Esophagus muscularis mucosa (tissue), 4 donors: ENCODE measurements at regions not wholly inside any gene's neighbourhood (a gene's known extent, or its start where the extent isn't known, plus 50 kb on each side); places are given as distances from the start of the nearest gene placed in this dataset.

ENCODE experiments used
- DNase-seq: peaks from one replicate; pipeline ENCODE4 v3.0.0-alpha.2; 2017; ENCODE audit errors: extremely low spot score
- H3K27ac ChIP-seq, 4 donors: fragments of 200-600 bp; sonication (generic); replicated peaks in 1 of 4; 1 replicate in 3 of 4; 2 replicates in 1 of 4; pipeline ENCODE4 v1.5.1; 2016 to 2019; ENCODE audit warnings: mild to moderate bottlenecking in 1 of 4
- H3K27me3 ChIP-seq, 4 donors: fragments of 200-600 bp; sonication (generic); one replicate each; pipeline versions ENCODE4 v1.5.1 to v1.6.0; 2016 to 2019
- H3K36me3 ChIP-seq, 4 donors: fragments of 200-600 bp; sonication (generic); one replicate each; pipeline ENCODE4 v1.5.1; 2016 to 2019
- H3K4me1 ChIP-seq, 4 donors: fragments of 200-600 bp; sonication (generic); one replicate each; pipeline ENCODE4 v1.5.1; 2016 to 2019
- H3K4me3 ChIP-seq, 4 donors: fragments of 200-600 bp; sonication (generic); 1 replicate in 2 of 4; 2 replicates in 2 of 4; pipeline ENCODE4 v1.5.1; 2016 to 2019; ENCODE audit warnings: mild to moderate bottlenecking in 4 of 4, moderate library complexity in 1 of 4
- H3K9me3 ChIP-seq, 4 donors: fragments of 200-600 bp; sonication (generic); 1 replicate in 3 of 4; 2 replicates in 1 of 4; pipeline ENCODE4 v1.5.1; 2016 to 2019
- EP300 ChIP-seq: sonication (generic); formaldehyde crosslinking; IDR thresholded peaks from one replicate; pipeline ENCODE4 v1.6.1; 2017; ENCODE audit warnings: antibody characterized with exemption
- POLR2A ChIP-seq: fragments of 450-650 bp; IDR thresholded peaks from one replicate; pipeline ENCODE4 v1.6.1; 2017; ENCODE audit warnings: antibody characterized with exemption, moderate library complexity, mild to moderate bottlenecking, low read depth
- POLR2AphosphoS5 ChIP-seq, 2 donors: sonication (generic); formaldehyde crosslinking; IDR thresholded peaks; one replicate each; pipeline ENCODE4 v1.6.1; 2017; ENCODE audit warnings: antibody characterized with exemption in 2 of 2
- WGBS: methylation state at CpG from one replicate; pipeline ENCODE4 v1.1.5; 2018; 5-methylcytosine and 5-hydroxymethylcytosine counted together
- intact Hi-C: fragments of 100-400 bp; cut with DNase I; formaldehyde crosslinking; loops from one replicate; pipeline ENCODE4 v1.15.1; 2023
- TF ChIP-seq, protein P1 (sequence below), 3 experiments: fragments of 200-600 bp in 2 of 3; fragments of 450-650 bp in 1 of 3; sonication (generic) in 2 of 3; IDR thresholded peaks; one replicate each; pipeline ENCODE4 v1.5.1; 2017 to 2019; ENCODE audit warnings: antibody characterized with exemption in 3 of 3, mild to moderate bottlenecking in 2 of 3, moderate library complexity in 1 of 3

DNA sequence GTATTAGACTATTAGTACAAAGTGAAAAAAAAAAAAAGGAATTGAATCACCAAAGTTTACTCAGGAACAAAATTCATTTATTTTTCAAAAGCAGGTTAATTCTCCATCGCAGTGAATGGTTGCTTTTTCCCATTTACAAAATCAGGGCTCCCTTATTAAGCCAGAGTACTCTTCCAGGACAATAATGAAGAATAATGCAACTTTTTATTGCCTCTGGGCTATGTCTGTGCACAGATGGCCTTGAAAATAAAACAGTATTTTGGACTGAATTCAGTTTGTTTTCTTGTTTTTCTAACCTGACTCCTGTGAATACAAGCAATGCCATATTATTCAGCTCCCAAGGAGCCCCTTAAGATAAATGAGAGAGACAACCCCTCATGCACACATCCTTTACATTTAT is 246.8 kb downstream of the KCNS3 start:
- H3K4me3 ChIP-seq, result no peak overlapping the region
- H3K36me3 ChIP-seq, result no peaks in the 10 kb centered on the region
- no peak overlapping the region for H3K27ac ChIP-seq
- no peak for TF ChIP-seq POLR2A
- TF ChIP-seq, protein P1, sequence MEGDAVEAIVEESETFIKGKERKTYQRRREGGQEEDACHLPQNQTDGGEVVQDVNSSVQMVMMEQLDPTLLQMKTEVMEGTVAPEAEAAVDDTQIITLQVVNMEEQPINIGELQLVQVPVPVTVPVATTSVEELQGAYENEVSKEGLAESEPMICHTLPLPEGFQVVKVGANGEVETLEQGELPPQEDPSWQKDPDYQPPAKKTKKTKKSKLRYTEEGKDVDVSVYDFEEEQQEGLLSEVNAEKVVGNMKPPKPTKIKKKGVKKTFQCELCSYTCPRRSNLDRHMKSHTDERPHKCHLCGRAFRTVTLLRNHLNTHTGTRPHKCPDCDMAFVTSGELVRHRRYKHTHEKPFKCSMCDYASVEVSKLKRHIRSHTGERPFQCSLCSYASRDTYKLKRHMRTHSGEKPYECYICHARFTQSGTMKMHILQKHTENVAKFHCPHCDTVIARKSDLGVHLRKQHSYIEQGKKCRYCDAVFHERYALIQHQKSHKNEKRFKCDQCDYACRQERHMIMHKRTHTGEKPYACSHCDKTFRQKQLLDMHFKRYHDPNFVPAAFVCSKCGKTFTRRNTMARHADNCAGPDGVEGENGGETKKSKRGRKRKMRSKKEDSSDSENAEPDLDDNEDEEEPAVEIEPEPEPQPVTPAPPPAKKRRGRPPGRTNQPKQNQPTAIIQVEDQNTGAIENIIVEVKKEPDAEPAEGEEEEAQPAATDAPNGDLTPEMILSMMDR (IDR thresholded peaks at IDR 0.05), result no peak
- TF ChIP-seq POLR2AphosphoS5 (IDR thresholded peaks at IDR 0.05), result no peak
- no peak for TF ChIP-seq EP300
- intact Hi-C loops, result no loop called here
- H3K27me3 ChIP-seq, result no peaks in the 10 kb centered on the region
- H3K9me3 ChIP-seq, result no peaks in the 10 kb centered on the region
- 94% methylated on average over 1 of the region's 1 CpG for WGBS
- DNase-seq, result no peak
- H3K4me1 ChIP-seq, result peaks cover 0 to 17% (median 9%) of the 10 kb centered on the region in 4 donors

DNA sequence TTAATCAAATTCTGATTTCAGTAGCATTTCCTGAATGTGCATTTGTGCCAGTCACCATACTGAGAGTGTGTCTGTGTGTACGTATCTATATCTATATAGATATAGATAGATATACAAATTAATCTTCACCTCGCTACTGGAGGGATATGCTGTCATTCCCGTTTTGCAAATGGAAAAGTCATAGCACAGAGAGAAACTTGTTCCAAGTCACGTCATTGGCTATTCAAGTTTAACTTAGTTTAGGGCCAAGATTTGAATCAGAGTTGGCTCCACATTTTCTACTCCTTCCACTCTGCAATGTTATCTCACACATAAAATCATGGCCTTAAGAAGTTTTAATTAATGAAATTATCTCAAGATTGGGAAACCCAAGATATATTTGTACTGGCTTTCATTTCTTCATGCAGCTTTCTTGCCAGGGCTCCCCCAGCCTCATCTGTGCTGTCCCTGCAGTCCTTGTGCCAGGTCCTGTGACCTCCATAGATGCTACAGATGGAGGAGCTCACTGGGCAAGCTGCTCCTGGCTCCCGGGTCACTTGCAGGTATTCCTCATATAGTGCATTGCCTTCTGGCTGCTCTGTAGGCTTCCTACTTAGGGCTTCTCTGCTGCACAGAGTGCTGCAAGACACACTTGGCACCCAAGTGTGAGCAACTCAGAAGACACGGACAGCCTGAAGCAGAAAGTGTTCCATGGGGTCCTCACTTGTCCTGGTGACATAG is 245.8 kb downstream of the KCNS3 start:
- peak; percentile 79 for DNase-seq
- no peak overlapping the region for H3K4me3 ChIP-seq
- H3K4me1 ChIP-seq, result peaks cover 0 to 27% (median 19%) of the 10 kb centered on the region in 4 donors
- H3K27ac ChIP-seq, result no peak overlapping the region
- TF ChIP-seq POLR2AphosphoS5 (IDR thresholded peaks at IDR 0.05) (no peak), POLR2A (no peak), EP300 (no peak)
- TF ChIP-seq, protein P1 (IDR thresholded peaks at IDR 0.05), result no peak
- H3K27me3 ChIP-seq, result no peaks in the 10 kb centered on the region
- intact Hi-C loops, result no loop called here
- H3K36me3 ChIP-seq, result no peaks in the 10 kb centered on the region
- WGBS, result 65% methylated on average over 6 of the region's 6 CpGs
- H3K9me3 ChIP-seq, result no peaks in the 10 kb centered on the region

DNA sequence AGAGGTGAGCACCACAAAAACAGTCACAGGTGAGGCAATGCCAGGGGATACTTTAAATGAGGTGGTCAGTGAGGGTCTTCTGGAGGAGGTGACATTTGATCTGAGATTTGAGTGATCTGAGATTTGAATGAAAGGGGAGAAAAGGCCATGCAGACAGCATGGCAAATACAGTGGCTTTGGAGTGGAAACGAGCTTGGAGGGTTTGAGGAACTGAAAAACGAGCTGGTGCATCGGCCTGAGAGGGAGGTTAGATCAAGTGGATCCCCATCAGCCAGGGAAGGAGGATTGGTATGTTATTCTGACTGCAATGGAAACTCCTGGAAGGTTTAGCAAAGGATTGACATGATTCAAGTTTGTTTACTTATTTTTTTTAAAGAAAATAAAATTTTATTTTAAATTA is 245.1 kb downstream of the KCNS3 start:
- H3K4me1 ChIP-seq, result peaks cover 0 to 34% (median 22%) of the 10 kb centered on the region in 4 donors
- TF ChIP-seq, protein P1 (IDR thresholded peaks at IDR 0.05), result no peak
- TF ChIP-seq POLR2A, result no peak
- no peak for TF ChIP-seq EP300
- no peak for TF ChIP-seq POLR2AphosphoS5 (IDR thresholded peaks at IDR 0.05)
- intact Hi-C loops, result no loop called here
- H3K36me3 ChIP-seq, result no peaks in the 10 kb centered on the region
- H3K27ac ChIP-seq, result no peak overlapping the region
- no peaks in the 10 kb centered on the region for H3K27me3 ChIP-seq
- no peak overlapping the region for H3K4me3 ChIP-seq
- 70% methylated on average over 3 of the region's 3 CpGs for WGBS
- no peak for DNase-seq
- H3K9me3 ChIP-seq, result no peaks in the 10 kb centered on the region

DNA sequence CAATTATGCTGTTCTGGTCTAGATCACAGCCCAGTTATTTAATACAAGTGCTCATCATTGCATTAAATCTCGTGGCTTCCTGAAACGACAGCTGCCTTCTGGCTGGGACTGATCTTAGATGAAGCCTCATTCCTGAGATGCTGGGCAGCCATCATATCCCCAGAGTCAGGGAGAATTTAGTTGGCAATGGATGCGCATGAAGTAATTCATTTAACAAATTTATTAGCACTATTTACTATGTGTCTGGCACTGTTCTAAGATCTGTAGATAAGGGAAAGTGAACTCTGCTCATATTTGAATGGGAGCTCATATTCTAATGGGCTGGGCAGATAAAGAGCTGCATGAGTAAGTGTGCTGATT is 244.7 kb downstream of the KCNS3 start:
- intact Hi-C loops, result no loop called here
- TF ChIP-seq EP300, result no peak
- no peak for TF ChIP-seq POLR2AphosphoS5 (IDR thresholded peaks at IDR 0.05)
- TF ChIP-seq POLR2A, result no peak
- TF ChIP-seq, protein P1 (IDR thresholded peaks at IDR 0.05), result no peak
- H3K27me3 ChIP-seq, result no peaks in the 10 kb centered on the region
- peak; percentile 50 for DNase-seq
- 44% methylated on average over 3 of the region's 3 CpGs for WGBS
- H3K4me3 ChIP-seq, result no peak overlapping the region
- no peak overlapping the region for H3K27ac ChIP-seq
- peaks cover 0 to 35% (median 22%) of the 10 kb centered on the region in 4 donors for H3K4me1 ChIP-seq
- no peaks in the 10 kb centered on the region for H3K9me3 ChIP-seq
- no peaks in the 10 kb centered on the region for H3K36me3 ChIP-seq
